HEK293 (cell line): ENCODE measurements at regions not wholly inside any gene's neighbourhood (a gene's known extent, or its start where the extent isn't known, plus 50 kb on each side); places are given as distances from the start of the nearest gene placed in this dataset.

Experiments used
- CTCF ChIA-PET: fragments of 350-600 bp; formaldehyde crosslinking; extraction: SDS; loops from one replicate; lab custom pipeline; 2021; ENCODE audit warnings: antibody characterized with exemption; lab: Yijun Ruan, JAX
- POLR2A ChIA-PET: fragments of 300-600 bp; formaldehyde crosslinking; extraction: SDS; loops from one replicate; lab custom pipeline; 2020; ENCODE audit warnings: antibody characterized with exemption, inconsistent platforms; lab: Yijun Ruan, JAX
- H3K27ac ChIP-seq: fragments of 200-500 bp; sonication (Bioruptor generic); 2 replicates; pipeline ENCODE4 v1.5.1; 2014; ENCODE audit warnings: low read depth, low read length, control low read depth, inconsistent platforms; ENCODE audit errors: extremely low read depth
- H3K36me3 ChIP-seq, 2 experiments: fragments of 200-500 bp in 1 of 2; sonication (Bioruptor generic) in 1 of 2; 1 replicate in 1 of 2; 2 replicates in 1 of 2; pipeline ENCODE4 v1.5.1; 2014 to 2017; ENCODE audit warnings: inconsistent platforms in 2 of 2, low read length in 2 of 2; ENCODE audit not compliant: control insufficient read depth in 2 of 2, insufficient read depth in 1 of 2
- H3K4me1 ChIP-seq: fragments of 200-500 bp; sonication (Bioruptor generic); 2 replicates; pipeline ENCODE4 v1.5.1; 2014; ENCODE audit warnings: mild to moderate bottlenecking, low read length, inconsistent platforms; ENCODE audit not compliant: control insufficient read depth, insufficient read depth
- H3K4me3 ChIP-seq: 2 replicates; pipeline ENCODE4 v1.5.1; 2011; ENCODE audit warnings: low read depth, mild to moderate bottlenecking, control low read depth, low read length, moderate library complexity
- H3K9me3 ChIP-seq: fragments of 200-500 bp; sonication (Bioruptor generic); 2 replicates; pipeline ENCODE4 v1.5.1; 2014; ENCODE audit warnings: low read depth, low read length, inconsistent platforms; ENCODE audit not compliant: control insufficient read depth, insufficient read depth
- GFI1B ChIP-seq: fragments of 450-650 bp; formaldehyde crosslinking; IDR thresholded peaks from 2 replicates; pipeline ENCODE4 v1.5.1; 2016; ENCODE audit warnings: missing biosample characterization, missing genetic modification characterization
- IKZF3 ChIP-seq: fragments of 450-650 bp; IDR thresholded peaks from 2 replicates; pipeline ENCODE4 v1.5.0; 2018; ENCODE audit warnings: missing biosample characterization, mild to moderate bottlenecking, missing genetic modification characterization, moderate library complexity
- MEIS1 ChIP-seq: sonication (generic); formaldehyde crosslinking; IDR thresholded peaks from 2 replicates; pipeline ENCODE4 v1.8.1; 2022; ENCODE audit warnings: missing genetic modification reagents, mild to moderate bottlenecking, borderline replicate concordance
- REPIN1 ChIP-seq: fragments of 450-650 bp; formaldehyde crosslinking; IDR thresholded peaks from 2 replicates; pipeline ENCODE4 v1.5.1; 2017; ENCODE audit warnings: missing biosample characterization, missing genetic modification characterization, low read depth
- SALL2 ChIP-seq: fragments of 450-650 bp; formaldehyde crosslinking; IDR thresholded peaks from 2 replicates; pipeline ENCODE4 v1.5.0; 2017; ENCODE audit warnings: missing biosample characterization, mild to moderate bottlenecking, missing genetic modification characterization, borderline replicate concordance
- SCRT1 ChIP-seq: fragments of 450-650 bp; formaldehyde crosslinking; IDR thresholded peaks from 2 replicates; pipeline ENCODE4 v1.5.1; 2016; ENCODE audit warnings: missing biosample characterization, missing genetic modification characterization, borderline replicate concordance
- ZEB2 ChIP-seq: fragments of 450-650 bp; formaldehyde crosslinking; IDR thresholded peaks from 2 replicates; pipeline ENCODE4 v1.5.1; 2016; ENCODE audit warnings: missing biosample characterization, missing genetic modification characterization
- ZIC2 ChIP-seq: fragments of 450-650 bp; formaldehyde crosslinking; IDR thresholded peaks from 2 replicates; pipeline ENCODE4 v1.5.1; 2016; ENCODE audit warnings: missing biosample characterization, missing genetic modification characterization
- ZNF10 ChIP-seq: fragments of 450-650 bp; formaldehyde crosslinking; IDR thresholded peaks from 2 replicates; pipeline ENCODE4 v1.5.1; 2017; ENCODE audit warnings: missing biosample characterization, missing genetic modification characterization
- ZNF140 ChIP-seq: fragments of 450-650 bp; formaldehyde crosslinking; IDR thresholded peaks from 2 replicates; pipeline ENCODE4 v1.5.1; 2016; ENCODE audit warnings: missing biosample characterization, missing genetic modification characterization
- ZNF169 ChIP-seq: fragments of 450-650 bp; formaldehyde crosslinking; IDR thresholded peaks from 2 replicates; pipeline ENCODE4 v1.5.1; 2016; ENCODE audit warnings: missing biosample characterization, missing genetic modification characterization
- ZNF302 ChIP-seq: fragments of 450-650 bp; formaldehyde crosslinking; IDR thresholded peaks from 2 replicates; pipeline ENCODE4 v1.5.1; 2016; ENCODE audit warnings: missing biosample characterization, missing genetic modification characterization, low read depth
- ZNF324 ChIP-seq: fragments of 450-650 bp; formaldehyde crosslinking; IDR thresholded peaks from 2 replicates; pipeline ENCODE4 v1.5.1; 2016; ENCODE audit warnings: missing biosample characterization, missing genetic modification characterization
- ZNF350 ChIP-seq: fragments of 450-650 bp; formaldehyde crosslinking; IDR thresholded peaks from 2 replicates; pipeline ENCODE4 v1.5.0; 2017; ENCODE audit warnings: missing biosample characterization, mild to moderate bottlenecking, missing genetic modification characterization
- ZNF433 ChIP-seq: fragments of 450-650 bp; formaldehyde crosslinking; IDR thresholded peaks from 2 replicates; pipeline ENCODE4 v1.5.1; 2016; ENCODE audit warnings: missing biosample characterization, missing genetic modification characterization, low read depth
- ZNF558 ChIP-seq: fragments of 450-650 bp; formaldehyde crosslinking; IDR thresholded peaks from 2 replicates; pipeline ENCODE4 v1.5.1; 2016; ENCODE audit warnings: missing biosample characterization, missing genetic modification characterization
- TF ChIP-seq, protein P1 (sequence below): fragments of 450-650 bp; formaldehyde crosslinking; optimal IDR thresholded peaks from 2 replicates; pipeline ENCODE3; 2016; ENCODE audit warnings: missing biosample characterization, mild to moderate bottlenecking, missing genetic modification characterization
- TF ChIP-seq, protein P2 (sequence below): fragments of 450-650 bp; formaldehyde crosslinking; IDR thresholded peaks from 2 replicates; pipeline ENCODE4 v1.5.1; 2017; ENCODE audit warnings: missing biosample characterization, missing genetic modification characterization
- TF ChIP-seq, protein P3 (sequence below): fragments of 450-650 bp; formaldehyde crosslinking; IDR thresholded peaks from 2 replicates; pipeline ENCODE4 v1.5.1; 2016; ENCODE audit warnings: missing biosample characterization, missing genetic modification characterization
- TF ChIP-seq, protein P4 (sequence below): fragments of 450-650 bp; formaldehyde crosslinking; IDR thresholded peaks from 2 replicates; pipeline ENCODE4 v1.5.1; 2016; ENCODE audit warnings: missing biosample characterization, missing genetic modification characterization
- TF ChIP-seq, protein P5 (sequence below): fragments of 450-650 bp; formaldehyde crosslinking; IDR thresholded peaks from 2 replicates; pipeline ENCODE4 v1.5.1; 2017; ENCODE audit warnings: missing biosample characterization, missing genetic modification characterization
- TF ChIP-seq, protein P6 (sequence below): fragments of 450-650 bp; formaldehyde crosslinking; IDR thresholded peaks from 2 replicates; pipeline ENCODE4 v1.5.1; 2016; ENCODE audit warnings: missing biosample characterization, missing genetic modification characterization
- TF ChIP-seq, protein P7 (sequence below): fragments of 450-650 bp; formaldehyde crosslinking; IDR thresholded peaks from 2 replicates; pipeline ENCODE4; 2016; ENCODE audit warnings: missing biosample characterization, missing genetic modification characterization
- TF ChIP-seq, protein P8 (sequence below): fragments of 450-650 bp; formaldehyde crosslinking; IDR thresholded peaks from 2 replicates; pipeline ENCODE4 v1.5.1; 2016; ENCODE audit warnings: missing biosample characterization, missing genetic modification characterization

DNA sequence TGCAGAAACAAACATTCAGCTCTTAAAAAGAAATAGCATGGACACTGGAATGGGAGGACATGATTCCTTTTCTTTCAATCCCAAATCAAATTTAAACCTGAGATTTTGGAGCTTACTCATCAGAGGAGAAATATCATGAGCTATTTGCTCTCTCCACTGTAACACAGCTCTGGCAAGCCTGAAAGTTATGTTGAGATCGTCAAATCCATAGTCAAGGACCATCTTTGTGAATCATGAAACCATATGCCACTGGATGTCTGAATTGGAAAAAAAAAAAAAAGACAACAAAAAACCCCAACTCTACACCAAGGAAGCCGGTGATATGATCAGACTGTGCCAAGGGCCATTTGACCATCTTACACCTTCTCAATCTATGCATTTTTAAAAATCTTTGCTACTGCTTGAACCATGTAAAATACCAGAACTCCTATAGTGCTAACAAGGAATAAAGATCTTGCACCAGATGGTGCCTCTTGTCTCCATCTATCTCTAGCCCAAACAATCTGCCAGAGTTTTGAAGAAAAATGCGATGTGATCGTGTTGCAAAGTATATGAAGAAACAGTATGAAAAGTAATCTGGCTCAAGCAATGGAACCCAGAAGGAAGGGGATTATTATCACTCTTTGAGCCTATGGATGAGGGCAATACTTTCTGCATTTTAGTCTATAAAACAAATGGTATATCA lies 138.1 kb upstream of the MEF2C start (continued):
- TF ChIP-seq IKZF3 (tag by site-specific recombination) (no peak), MEIS1 (no peak), ZNF302 (no peak)
- TF ChIP-seq, protein P1, sequence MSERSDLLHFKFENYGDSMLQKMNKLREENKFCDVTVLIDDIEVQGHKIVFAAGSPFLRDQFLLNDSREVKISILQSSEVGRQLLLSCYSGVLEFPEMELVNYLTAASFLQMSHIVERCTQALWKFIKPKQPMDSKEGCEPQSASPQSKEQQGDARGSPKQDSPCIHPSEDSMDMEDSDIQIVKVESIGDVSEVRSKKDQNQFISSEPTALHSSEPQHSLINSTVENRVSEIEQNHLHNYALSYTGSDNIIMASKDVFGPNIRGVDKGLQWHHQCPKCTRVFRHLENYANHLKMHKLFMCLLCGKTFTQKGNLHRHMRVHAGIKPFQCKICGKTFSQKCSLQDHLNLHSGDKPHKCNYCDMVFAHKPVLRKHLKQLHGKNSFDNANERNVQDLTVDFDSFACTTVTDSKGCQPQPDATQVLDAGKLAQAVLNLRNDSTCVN (tag by site-specific recombination): no peak
- TF ChIP-seq, protein P2, sequence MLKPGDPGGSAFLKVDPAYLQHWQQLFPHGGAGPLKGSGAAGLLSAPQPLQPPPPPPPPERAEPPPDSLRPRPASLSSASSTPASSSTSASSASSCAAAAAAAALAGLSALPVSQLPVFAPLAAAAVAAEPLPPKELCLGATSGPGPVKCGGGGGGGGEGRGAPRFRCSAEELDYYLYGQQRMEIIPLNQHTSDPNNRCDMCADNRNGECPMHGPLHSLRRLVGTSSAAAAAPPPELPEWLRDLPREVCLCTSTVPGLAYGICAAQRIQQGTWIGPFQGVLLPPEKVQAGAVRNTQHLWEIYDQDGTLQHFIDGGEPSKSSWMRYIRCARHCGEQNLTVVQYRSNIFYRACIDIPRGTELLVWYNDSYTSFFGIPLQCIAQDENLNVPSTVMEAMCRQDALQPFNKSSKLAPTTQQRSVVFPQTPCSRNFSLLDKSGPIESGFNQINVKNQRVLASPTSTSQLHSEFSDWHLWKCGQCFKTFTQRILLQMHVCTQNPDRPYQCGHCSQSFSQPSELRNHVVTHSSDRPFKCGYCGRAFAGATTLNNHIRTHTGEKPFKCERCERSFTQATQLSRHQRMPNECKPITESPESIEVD (tag by site-specific recombination): no peak

DNA sequence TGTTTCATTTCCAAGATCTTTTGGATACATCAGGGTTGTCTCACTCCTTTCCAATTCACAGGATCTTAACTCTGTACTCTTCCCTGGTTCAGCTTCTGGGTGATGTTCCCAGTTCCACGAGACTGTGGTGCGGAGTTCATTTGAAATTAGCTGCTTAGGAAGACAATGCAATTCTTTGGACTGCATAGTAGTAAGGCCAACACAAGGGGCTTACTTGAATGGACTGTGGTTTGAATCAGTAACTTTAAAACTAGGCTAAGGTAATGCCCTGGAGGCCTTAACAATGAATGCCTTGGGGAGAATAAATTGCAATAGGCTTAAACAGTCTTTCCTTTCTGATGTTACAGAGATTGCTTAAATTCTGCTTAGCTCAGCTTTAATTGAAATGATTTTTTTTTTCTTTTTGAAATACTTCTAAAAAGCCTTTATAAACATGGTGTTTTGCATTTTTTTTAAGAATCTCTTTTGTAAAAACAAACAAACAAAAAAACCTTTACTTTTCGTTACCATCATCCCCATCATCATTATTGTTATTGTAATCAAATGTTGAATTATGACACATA lies 133.8 kb upstream of the MEF2C start:
- POLR2A ChIA-PET: no interaction called here
- TF ChIP-seq REPIN1 (tag by site-specific recombination): no peak
- TF ChIP-seq GFI1B: no peak
- TF ChIP-seq ZEB2 (tag by site-specific recombination): no peak
- TF ChIP-seq ZIC2 (tag by site-specific recombination): no peak
- no peak for TF ChIP-seq SCRT1 (tag by site-specific recombination)
- no peak for TF ChIP-seq ZNF10 (tag by site-specific recombination)
- TF ChIP-seq, protein P3, sequence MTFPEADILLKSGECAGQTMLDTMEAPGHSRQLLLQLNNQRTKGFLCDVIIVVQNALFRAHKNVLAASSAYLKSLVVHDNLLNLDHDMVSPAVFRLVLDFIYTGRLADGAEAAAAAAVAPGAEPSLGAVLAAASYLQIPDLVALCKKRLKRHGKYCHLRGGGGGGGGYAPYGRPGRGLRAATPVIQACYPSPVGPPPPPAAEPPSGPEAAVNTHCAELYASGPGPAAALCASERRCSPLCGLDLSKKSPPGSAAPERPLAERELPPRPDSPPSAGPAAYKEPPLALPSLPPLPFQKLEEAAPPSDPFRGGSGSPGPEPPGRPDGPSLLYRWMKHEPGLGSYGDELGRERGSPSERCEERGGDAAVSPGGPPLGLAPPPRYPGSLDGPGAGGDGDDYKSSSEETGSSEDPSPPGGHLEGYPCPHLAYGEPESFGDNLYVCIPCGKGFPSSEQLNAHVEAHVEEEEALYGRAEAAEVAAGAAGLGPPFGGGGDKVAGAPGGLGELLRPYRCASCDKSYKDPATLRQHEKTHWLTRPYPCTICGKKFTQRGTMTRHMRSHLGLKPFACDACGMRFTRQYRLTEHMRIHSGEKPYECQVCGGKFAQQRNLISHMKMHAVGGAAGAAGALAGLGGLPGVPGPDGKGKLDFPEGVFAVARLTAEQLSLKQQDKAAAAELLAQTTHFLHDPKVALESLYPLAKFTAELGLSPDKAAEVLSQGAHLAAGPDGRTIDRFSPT: no peak
- TF ChIP-seq ZNF169 (tag by site-specific recombination): no peak
- no peak for TF ChIP-seq ZNF350
- TF ChIP-seq ZNF433 (tag by site-specific recombination): no peak
- TF ChIP-seq, protein P4, sequence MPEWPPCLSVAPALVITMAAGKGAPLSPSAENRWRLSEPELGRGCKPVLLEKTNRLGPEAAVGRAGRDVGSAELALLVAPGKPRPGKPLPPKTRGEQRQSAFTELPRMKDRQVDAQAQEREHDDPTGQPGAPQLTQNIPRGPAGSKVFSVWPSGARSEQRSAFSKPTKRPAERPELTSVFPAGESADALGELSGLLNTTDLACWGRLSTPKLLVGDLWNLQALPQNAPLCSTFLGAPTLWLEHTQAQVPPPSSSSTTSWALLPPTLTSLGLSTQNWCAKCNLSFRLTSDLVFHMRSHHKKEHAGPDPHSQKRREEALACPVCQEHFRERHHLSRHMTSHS (tag by site-specific recombination): no peak
- TF ChIP-seq ZNF324 (tag by site-specific recombination): no peak
- TF ChIP-seq, protein P5, sequence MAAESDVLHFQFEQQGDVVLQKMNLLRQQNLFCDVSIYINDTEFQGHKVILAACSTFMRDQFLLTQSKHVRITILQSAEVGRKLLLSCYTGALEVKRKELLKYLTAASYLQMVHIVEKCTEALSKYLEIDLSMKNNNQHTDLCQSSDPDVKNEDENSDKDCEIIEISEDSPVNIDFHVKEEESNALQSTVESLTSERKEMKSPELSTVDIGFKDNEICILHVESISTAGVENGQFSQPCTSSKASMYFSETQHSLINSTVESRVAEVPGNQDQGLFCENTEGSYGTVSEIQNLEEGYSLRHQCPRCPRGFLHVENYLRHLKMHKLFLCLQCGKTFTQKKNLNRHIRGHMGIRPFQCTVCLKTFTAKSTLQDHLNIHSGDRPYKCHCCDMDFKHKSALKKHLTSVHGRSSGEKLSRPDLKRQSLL: no peak
- no peak for TF ChIP-seq ZNF558
- TF ChIP-seq, protein P6, sequence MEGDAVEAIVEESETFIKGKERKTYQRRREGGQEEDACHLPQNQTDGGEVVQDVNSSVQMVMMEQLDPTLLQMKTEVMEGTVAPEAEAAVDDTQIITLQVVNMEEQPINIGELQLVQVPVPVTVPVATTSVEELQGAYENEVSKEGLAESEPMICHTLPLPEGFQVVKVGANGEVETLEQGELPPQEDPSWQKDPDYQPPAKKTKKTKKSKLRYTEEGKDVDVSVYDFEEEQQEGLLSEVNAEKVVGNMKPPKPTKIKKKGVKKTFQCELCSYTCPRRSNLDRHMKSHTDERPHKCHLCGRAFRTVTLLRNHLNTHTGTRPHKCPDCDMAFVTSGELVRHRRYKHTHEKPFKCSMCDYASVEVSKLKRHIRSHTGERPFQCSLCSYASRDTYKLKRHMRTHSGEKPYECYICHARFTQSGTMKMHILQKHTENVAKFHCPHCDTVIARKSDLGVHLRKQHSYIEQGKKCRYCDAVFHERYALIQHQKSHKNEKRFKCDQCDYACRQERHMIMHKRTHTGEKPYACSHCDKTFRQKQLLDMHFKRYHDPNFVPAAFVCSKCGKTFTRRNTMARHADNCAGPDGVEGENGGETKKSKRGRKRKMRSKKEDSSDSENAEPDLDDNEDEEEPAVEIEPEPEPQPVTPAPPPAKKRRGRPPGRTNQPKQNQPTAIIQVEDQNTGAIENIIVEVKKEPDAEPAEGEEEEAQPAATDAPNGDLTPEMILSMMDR (tag by site-specific recombination): no peak
- TF ChIP-seq, protein P7, sequence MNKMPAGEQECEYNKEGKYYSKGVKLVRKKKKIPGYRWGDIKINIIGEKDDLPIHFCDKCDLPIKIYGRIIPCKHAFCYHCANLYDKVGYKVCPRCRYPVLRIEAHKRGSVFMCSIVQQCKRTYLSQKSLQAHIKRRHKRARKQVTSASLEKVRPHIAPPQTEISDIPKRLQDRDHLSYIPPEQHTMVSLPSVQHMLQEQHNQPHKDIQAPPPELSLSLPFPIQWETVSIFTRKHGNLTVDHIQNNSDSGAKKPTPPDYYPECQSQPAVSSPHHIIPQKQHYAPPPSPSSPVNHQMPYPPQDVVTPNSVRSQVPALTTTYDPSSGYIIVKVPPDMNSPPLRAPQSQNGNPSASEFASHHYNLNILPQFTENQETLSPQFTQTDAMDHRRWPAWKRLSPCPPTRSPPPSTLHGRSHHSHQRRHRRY (tag by site-specific recombination): no peak
- TF ChIP-seq, protein P8, sequence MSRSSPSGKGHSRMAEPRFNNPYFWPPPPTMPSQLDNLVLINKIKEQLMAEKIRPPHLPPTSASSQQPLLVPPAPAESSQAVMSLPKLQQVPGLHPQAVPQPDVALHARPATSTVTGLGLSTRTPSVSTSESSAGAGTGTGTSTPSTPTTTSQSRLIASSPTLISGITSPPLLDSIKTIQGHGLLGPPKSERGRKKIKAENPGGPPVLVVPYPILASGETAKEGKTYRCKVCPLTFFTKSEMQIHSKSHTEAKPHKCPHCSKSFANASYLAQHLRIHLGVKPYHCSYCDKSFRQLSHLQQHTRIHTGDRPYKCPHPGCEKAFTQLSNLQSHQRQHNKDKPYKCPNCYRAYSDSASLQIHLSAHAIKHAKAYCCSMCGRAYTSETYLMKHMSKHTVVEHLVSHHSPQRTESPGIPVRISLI (tag by site-specific recombination): no peak
- TF ChIP-seq ZNF140 (tag by site-specific recombination): no peak
- TF ChIP-seq SALL2 (tag by site-specific recombination): no peak
- no peaks in the 10 kb centered on the region for H3K4me1 ChIP-seq
- CTCF ChIA-PET: interaction anchor here (0.6 kb wide), 2 partner anchors 54 to 238 kb away, joined by 3 read pairs; no protein-coding TSS in a partner anchor
- no peak overlapping the region for H3K27ac ChIP-seq
- no peak overlapping the region for H3K4me3 ChIP-seq
- H3K36me3 ChIP-seq: no peaks in the 10 kb centered on the region
- no peaks in the 10 kb centered on the region for H3K9me3 ChIP-seq
